SJSA1 (cell line): ENCODE measurements at regions not wholly inside any gene's neighbourhood (a gene's known extent, or its start where the extent isn't known, plus 50 kb on each side); places are given as distances from the start of the nearest gene placed in this dataset.

Source experiments
- DNase-seq, 2 experiments: peaks; one replicate each; pipeline ENCODE4 v3.0.0-alpha.2; 2015 to 2020; ENCODE audit warnings: low spot score in 2 of 2, low read depth in 1 of 2
- H3K27ac ChIP-seq: fragments of 250-450 bp; sonication (Bioruptor Pico); 2 replicates; pipeline ENCODE4 v1.5.1; 2020; ENCODE audit warnings: mild to moderate bottlenecking, moderate library complexity
- H3K27me3 ChIP-seq: fragments of 250-450 bp; sonication (Bioruptor Pico); replicated peaks from 2 replicates; pipeline ENCODE4 v1.5.1; 2020; ENCODE audit warnings: mild to moderate bottlenecking, moderate library complexity
- H3K36me3 ChIP-seq: fragments of 250-450 bp; sonication (Bioruptor Pico); 2 replicates; pipeline ENCODE4 v1.5.1; 2020; ENCODE audit warnings: mild to moderate bottlenecking
- H3K4me1 ChIP-seq: fragments of 250-450 bp; sonication (Bioruptor Pico); replicated peaks from 2 replicates; pipeline ENCODE4 v1.6.1; 2021; ENCODE audit warnings: mild to moderate bottlenecking
- H3K4me3 ChIP-seq: fragments of 250-450 bp; sonication (Bioruptor Pico); 2 replicates; pipeline ENCODE4 v1.5.1; 2020; ENCODE audit warnings: mild to moderate bottlenecking
- H3K9me3 ChIP-seq: fragments of 250-450 bp; sonication (Bioruptor Pico); replicated peaks from 2 replicates; pipeline ENCODE4 v1.5.1; 2020; ENCODE audit warnings: mild to moderate bottlenecking

DNA sequence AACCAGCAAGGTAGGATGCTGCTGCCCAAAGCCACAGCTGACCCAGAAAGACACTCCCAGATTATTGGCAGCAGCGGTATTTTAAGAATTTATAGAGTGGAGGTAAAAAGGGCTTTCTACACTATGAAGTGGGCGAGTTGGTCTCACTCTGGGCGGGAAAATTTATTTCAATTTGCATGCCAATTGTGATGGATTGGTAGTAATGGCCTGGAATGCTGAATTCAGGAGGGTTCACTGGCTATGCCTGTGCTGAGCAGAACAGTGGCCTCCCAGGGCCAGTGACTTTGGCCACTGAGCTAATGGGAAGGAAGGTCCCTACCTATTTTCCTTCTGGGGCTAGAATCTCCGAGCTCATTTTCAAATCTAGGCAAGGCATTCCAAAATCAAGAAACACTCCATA, 243.5 kb downstream of the TSHZ3 start:
- Histone ChIP-seq H3K4me3 (no peak overlapping the region), H3K27me3 (no peaks in the 10 kb centered on the region), H3K36me3 (no peaks in the 10 kb centered on the region), H3K4me1 (peaks cover 6% of the 10 kb centered on the region; the same call in 1 of the 2 replicates), H3K9me3 (no peaks in the 10 kb centered on the region), H3K27ac (no peak overlapping the region)
- DNase-seq, result no peak

DNA sequence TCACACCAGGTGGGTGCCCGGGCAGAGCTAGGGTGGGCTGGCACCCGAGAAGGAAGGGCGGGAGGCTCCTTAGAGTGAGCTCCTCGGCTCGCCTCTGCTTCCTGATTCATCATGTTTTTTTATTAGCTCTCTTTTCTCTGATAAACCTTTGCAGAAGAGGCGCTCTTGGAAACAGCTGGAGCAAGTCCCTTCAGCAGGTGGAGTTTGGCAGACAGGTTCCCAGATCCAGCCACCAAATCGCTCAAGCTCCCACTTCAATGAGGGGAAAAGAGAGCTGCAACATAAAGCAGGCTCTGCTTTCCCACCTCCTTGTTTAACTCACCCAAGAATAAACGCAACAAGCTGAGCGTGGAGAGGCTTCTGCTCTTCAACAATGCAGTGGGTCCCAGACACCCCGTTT, 244.8 kb downstream of the TSHZ3 start:
- Histone ChIP-seq H3K27ac (no peak overlapping the region), H3K27me3 (no peaks in the 10 kb centered on the region), H3K4me3 (no peak overlapping the region), H3K4me1 (no peaks in the 10 kb centered on the region), H3K9me3 (no peaks in the 10 kb centered on the region), H3K36me3 (no peaks in the 10 kb centered on the region)
- DNase-seq, result no peak

DNA sequence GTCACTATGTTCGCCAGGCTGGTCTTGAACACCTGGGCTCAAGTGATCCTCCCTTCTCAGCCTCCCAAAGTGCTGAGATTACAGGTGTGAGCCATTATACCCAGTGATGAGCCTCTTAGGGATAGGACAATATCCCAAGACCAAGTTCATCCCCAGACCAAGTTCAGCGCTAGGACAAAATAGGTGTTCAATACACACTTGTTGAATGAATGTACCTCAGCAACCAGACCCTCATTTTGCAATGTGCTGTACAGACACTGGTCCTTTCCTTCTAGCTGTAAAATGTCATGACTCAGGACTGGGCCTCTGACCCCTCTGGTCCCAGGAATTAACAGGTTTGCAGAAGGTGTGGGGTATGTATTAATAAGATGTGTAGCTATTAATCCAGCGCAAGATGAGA, 246.0 kb downstream of the TSHZ3 start:
- Histone ChIP-seq H3K4me3 (no peak overlapping the region), H3K27me3 (no peaks in the 10 kb centered on the region), H3K27ac (no peak overlapping the region), H3K9me3 (no peaks in the 10 kb centered on the region), H3K36me3 (no peaks in the 10 kb centered on the region), H3K4me1 (no peaks in the 10 kb centered on the region)
- DNase-seq, result no peak

DNA sequence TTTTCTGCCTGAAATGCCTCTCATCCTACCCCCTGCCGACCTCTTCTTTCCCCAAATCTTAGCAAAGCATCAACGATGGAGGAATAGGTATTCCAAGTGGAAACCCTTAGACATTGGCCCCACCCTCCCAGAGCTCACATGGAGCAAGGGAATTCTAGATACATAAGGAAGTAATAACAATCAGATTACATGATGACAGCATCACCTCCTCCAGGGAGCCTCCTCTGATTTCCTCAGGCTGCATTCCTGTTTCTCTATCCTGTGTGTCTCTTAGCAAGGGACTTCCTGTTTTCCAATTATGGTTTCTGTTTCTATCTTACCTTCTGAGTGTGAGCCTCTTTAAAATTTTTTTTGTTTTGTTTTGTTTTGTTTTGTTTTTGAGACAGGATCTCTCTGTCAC, 246.6 kb downstream of the TSHZ3 start:
- Histone ChIP-seq H3K27ac (no peak overlapping the region), H3K36me3 (no peaks in the 10 kb centered on the region), H3K9me3 (no peaks in the 10 kb centered on the region), H3K27me3 (no peaks in the 10 kb centered on the region), H3K4me1 (no peaks in the 10 kb centered on the region), H3K4me3 (no peak overlapping the region)
- DNase-seq, result no peak

DNA sequence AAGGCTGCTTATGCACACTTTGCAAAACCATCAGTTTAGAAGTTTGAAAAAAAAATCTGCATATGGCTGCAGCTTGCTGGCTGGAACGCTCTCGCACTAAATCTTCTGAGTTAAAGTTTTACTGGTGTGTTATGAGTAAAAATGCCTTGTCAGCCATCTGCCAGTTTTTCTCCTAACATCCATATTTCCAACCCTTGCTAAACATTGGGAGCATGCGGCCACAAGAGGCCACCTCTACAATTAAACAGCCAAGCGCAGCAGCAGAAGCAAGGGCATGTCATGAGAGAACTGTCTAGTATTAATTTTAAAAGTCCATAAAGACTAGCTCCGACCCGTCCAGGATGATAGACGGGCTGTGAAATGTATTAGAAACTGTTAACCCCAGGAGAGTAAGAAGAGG, 248.3 kb downstream of the TSHZ3 start:
- no peak for DNase-seq
- Histone ChIP-seq H3K36me3 (no peaks in the 10 kb centered on the region), H3K27ac (no peak overlapping the region), H3K9me3 (no peaks in the 10 kb centered on the region), H3K4me3 (no peak overlapping the region), H3K4me1 (no peaks in the 10 kb centered on the region), H3K27me3 (no peaks in the 10 kb centered on the region)

DNA sequence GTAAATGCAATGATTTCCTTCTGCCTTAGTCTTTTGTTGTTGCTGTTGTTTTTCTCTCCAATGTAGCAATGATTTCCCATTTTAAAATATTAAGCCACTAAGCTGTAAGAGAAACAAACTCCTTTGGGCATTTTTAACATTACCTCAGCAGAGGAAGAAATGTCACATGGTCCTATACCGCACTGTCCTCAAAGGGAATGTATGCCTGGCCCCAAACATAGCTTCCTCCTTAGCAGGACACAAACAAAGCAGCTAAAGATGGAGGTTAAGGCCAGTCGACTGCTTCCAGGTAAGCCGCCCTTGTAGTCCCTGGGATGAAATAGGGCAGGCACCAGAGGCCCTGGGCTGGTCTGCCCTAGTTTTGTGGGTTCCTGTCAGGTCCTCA, 249.0 kb downstream of the TSHZ3 start:
- Histone ChIP-seq H3K27ac (no peak overlapping the region), H3K36me3 (no peaks in the 10 kb centered on the region), H3K4me1 (no peaks in the 10 kb centered on the region), H3K4me3 (no peak overlapping the region), H3K27me3 (no peaks in the 10 kb centered on the region), H3K9me3 (no peaks in the 10 kb centered on the region)
- DNase-seq, result no peak

DNA sequence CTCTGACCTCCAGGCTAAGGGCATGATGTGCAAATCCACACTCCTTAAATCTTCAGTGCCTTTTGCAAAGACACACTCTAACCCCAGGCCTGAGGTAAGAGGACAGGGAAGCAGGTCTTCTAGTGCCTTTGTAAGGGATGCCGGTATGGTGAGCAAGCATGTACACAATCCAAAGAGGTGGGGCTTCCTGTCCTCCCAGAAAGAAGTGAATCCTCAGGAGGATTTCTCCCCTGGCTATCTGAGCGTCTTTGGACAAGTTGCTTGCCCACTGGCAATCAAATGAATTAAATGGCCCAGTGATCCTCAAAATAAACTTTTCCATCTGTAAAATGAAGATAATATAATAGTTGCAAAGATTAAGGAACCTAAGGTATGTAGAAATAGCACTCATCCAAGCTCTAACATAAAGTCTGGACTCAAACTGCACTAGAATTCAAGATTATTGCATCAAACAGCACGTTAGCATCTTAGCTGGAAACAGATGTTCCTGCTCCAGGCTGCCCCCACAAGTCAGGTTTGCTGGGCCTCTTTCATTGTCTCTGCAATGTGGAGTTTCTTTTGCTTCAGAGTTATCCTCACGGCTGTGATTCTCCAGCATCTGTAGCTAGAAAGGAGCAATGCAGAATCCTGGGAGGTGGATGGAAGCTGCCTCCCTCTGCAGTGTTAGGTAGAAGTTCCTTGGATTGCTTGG, 249.6 kb downstream of the TSHZ3 start:
- Histone ChIP-seq H3K36me3 (no peaks in the 10 kb centered on the region), H3K9me3 (no peaks in the 10 kb centered on the region), H3K27me3 (no peaks in the 10 kb centered on the region), H3K4me1 (no peaks in the 10 kb centered on the region), H3K4me3 (no peak overlapping the region), H3K27ac (no peak overlapping the region)
- DNase-seq, result no peak

DNA sequence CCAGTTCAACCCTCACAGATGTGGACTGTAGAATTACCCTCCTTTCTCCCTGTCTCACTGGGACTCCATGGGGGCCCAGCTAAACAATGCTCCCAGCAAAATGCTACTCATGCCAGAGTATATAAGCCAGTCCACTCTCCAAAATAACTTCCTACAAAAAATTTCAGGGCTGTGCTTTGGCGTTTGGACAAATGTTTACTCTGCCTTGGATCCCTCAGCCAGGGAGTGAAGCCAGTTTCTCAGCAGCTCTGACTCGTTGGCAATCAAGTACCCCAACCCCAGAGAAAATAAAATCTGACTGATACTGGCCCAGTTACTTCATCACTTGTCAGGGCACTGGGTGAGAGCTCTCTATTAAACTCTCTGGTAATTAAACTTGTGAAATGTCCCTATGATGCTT, 250.4 kb downstream of the TSHZ3 start:
- no peak overlapping the region for H3K4me3 ChIP-seq
- no peaks in the 10 kb centered on the region for H3K36me3 ChIP-seq
- no peaks in the 10 kb centered on the region for H3K9me3 ChIP-seq
- no peaks in the 10 kb centered on the region for H3K4me1 ChIP-seq
- no peak for DNase-seq
- no peaks in the 10 kb centered on the region for H3K27me3 ChIP-seq
- no peak overlapping the region for H3K27ac ChIP-seq

DNA sequence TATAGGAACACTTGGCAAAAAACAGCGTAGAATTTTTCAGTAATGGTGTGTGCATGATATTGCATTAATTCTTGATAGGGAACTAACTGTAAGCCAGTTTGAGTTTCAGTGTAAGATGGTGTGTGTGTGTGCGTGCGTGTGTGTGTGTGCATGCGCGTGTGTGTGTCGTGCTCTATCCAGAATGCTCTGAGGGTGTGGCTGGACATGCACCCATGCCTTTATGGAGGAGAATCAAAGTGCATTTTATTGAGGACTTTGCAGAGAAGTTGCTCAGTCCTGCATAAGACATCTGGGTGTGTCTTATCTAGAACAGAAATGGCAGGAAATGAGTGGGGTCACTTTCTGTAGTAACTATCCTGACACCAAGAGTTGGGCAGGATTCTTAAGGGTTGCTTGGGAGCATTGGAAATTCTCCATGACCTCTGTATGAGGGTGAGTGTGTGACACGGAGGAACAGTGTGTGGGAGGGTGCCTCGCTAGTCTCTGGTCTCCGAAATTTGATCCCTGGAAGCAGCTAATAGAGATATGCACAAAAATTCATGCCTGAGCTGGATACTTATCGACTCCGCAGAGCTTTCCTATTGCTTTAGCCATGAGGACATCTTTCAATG, 252.2 kb downstream of the TSHZ3 start:
- no peaks in the 10 kb centered on the region for H3K9me3 ChIP-seq
- no peaks in the 10 kb centered on the region for H3K4me1 ChIP-seq
- DNase-seq, result no peak
- no peaks in the 10 kb centered on the region for H3K27me3 ChIP-seq
- H3K36me3 ChIP-seq, result no peaks in the 10 kb centered on the region
- H3K27ac ChIP-seq, result no peak overlapping the region
- no peak overlapping the region for H3K4me3 ChIP-seq

DNA sequence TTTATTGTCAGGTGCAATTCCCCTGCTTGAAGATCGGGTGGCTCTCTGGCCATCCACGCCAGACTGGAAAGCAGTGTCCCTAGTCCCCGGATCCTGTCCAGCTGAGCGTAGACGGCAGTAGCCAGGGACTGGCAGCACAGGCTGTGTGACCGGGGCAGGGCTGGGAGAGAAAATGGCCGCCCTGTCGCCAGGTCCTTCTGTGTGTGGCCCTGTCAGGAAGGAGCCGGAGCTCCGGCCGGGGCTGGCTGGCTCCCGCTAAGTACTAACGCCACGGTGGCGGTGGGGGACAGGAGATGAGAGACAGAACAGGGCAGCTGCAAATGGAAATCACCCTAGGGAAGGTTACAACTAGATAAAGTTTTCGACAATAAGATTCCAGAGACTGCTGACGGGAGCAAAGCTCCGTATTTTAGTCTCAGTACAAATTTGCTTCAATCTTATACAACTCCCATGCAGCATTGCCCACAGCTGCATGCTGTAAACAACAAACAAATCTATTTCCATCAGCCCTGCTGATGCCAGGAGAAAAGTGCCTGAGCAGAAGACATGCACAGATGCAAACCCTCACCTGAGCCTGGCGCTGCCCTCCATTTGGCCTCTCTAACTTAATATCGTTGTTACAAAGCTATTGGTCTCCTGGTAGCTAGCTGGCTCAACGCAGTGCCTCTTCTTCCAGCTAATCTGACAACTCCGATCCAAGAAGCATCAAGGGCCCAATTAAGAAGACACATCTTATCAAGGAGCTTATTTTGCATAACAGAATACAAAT, 253.0 kb downstream of the TSHZ3 start:
- no peaks in the 10 kb centered on the region for H3K27me3 ChIP-seq
- H3K36me3 ChIP-seq, result no peaks in the 10 kb centered on the region
- H3K27ac ChIP-seq, result no peak overlapping the region
- H3K4me3 ChIP-seq, result no peak overlapping the region
- DNase-seq, result no peak
- H3K4me1 ChIP-seq, result no peaks in the 10 kb centered on the region
- no peaks in the 10 kb centered on the region for H3K9me3 ChIP-seq

DNA sequence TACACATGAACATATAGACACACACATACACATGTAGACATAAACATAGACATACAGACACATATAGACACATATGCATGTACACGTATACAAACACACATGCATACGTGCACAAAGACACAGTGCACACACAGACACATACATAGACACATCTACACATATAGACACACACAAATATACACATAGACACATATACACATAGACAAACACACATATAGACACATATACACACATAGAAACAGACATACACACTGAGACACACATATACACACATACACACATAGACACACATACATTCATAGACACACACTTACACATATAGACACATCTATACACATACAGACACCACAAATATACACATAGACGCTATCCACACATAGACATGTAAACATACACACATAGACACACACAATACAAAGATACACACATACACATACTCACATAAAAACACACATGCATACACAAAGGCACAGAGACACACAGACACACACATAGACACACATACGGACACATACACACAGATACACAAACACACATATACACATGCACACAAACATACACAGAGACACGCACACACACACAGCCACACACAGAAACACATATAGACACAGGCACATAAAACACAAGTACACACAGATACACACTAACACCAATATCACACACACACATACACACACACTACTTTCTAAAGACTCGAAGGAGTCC, 254.0 kb downstream of the TSHZ3 start:
- Histone ChIP-seq H3K4me1 (no peaks in the 10 kb centered on the region; the same call in 1 of the 2 replicates), H3K27me3 (no peaks in the 10 kb centered on the region), H3K36me3 (no peaks in the 10 kb centered on the region)

DNA sequence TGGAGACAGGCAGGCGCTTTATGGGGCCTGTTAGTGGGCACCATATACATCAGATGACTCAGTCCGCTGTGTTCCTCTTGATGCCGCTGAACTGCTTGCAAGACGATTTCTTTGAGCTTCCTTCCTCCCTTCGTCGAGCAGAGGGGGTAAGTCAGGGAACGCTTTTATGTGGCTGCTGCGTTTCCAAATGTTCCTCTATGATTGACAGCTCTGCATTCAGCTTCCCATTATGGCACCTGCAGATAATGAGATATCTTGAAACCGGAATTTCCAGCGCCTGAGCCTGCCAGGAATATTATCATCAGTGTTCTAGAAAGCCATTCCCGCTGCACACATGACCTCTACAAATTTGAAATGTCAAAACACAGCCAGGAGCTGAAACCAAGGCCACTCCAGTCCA, 257.0 kb downstream of the TSHZ3 start:
- no peak for DNase-seq
- Histone ChIP-seq H3K27me3 (no peaks in the 10 kb centered on the region), H3K36me3 (no peaks in the 10 kb centered on the region), H3K27ac (no peak overlapping the region), H3K4me1 (no peaks in the 10 kb centered on the region; the same call in 1 of the 2 replicates), H3K4me3 (no peak overlapping the region), H3K9me3 (no peaks in the 10 kb centered on the region)

More for the DNA sequence above, 254.0 kb downstream of the TSHZ3 start:
- no peaks in the 10 kb centered on the region for H3K9me3 ChIP-seq
- no peak for DNase-seq
- no peak overlapping the region for H3K4me3 ChIP-seq
- no peak overlapping the region for H3K27ac ChIP-seq

DNA sequence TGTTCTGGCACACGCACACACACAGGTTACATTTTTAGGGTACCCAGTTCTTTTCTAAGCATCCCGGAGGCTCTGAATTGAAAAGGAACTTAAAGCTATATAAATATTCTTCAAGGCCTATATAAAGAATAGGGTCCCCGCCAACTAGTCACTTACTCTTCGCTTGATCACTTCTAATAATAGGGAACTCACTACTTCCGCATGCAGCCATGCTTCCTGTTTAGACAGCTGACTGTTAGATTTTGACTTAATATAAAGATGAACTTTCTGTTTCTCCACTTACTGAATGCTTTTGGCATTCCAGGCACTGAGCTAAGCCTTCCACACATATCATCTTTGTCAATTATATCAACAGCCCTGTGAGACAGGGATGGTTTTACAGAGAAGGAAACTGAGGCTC, 259.6 kb downstream of the TSHZ3 start:
- H3K4me1 ChIP-seq, result no peaks in the 10 kb centered on the region; the same call in 1 of the 2 replicates
- H3K27me3 ChIP-seq, result no peaks in the 10 kb centered on the region
- no peak overlapping the region for H3K27ac ChIP-seq
- DNase-seq, result no peak
- H3K9me3 ChIP-seq, result no peaks in the 10 kb centered on the region
- H3K4me3 ChIP-seq, result no peak overlapping the region
- H3K36me3 ChIP-seq, result no peaks in the 10 kb centered on the region

DNA sequence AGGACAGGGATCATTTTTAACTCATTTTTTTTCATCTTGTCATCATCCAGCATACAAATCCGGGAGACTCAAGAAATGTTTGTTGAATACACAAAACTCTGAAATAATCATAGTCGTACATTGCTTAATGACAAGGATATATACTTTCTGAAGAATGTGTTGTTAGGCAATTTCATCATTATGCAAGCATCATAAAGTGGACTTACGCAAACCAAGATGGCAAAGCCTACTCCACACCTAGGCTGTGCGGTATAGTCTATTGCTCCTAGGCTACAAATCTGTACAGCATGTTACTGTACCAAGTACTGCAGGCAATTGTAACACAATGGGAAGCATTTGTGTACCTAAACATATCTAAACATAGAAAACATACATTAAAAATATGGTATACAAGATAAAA, 264.1 kb downstream of the TSHZ3 start:
- no peaks in the 10 kb centered on the region; the same call in 1 of the 2 replicates for H3K4me1 ChIP-seq
- DNase-seq, result no peak

More for the DNA sequence above, 264.1 kb downstream of the TSHZ3 start:
- no peak overlapping the region for H3K4me3 ChIP-seq
- H3K9me3 ChIP-seq, result no peaks in the 10 kb centered on the region; the same call in 1 of the 2 replicates
- no peaks in the 10 kb centered on the region for H3K36me3 ChIP-seq
- H3K27ac ChIP-seq, result no peak overlapping the region
- no peaks in the 10 kb centered on the region for H3K27me3 ChIP-seq
